ENCODE measurements at regions not wholly inside any gene's neighbourhood (a gene's known extent, or its start where the extent isn't known, plus 50 kb on each side); places are given as distances from the start of the nearest gene placed in this dataset.

GRCh38 chr13:79998381-79998880, 342.5 kb downstream of the SPRY2 start:
- Mint-ChIP-seq H3K27me3 (ENCODE audit: low read depth) (no peaks in the 10 kb centered on the region), H3K36me3 (ENCODE audit: insufficient read depth in 1 of 3, low read depth in 3 of 3) (no peaks in the 10 kb centered on the region), H3K4me1 (peaks cover 8 to 18% of the 10 kb centered on the region in 2 experiments), H3K9me3 (no peaks in the 10 kb centered on the region), H3K27ac (no peak overlapping the region), H3K4me3 (no peak overlapping the region)
- Histone ChIP-seq H3K27ac (ENCODE audit: insufficient read length, low read depth, low read length) (no peak overlapping the region), H3K14ac (ENCODE audit: insufficient read depth, low read length) (no peak overlapping the region), H2AFZ (ENCODE audit: low read length) (no peak overlapping the region), H3K18ac (ENCODE audit: insufficient read length, low read depth, low read length) (no peak overlapping the region), H3K4me2 (ENCODE audit: insufficient read depth, insufficient read length, low read length) (no peak overlapping the region), H2BK120ac (ENCODE audit: low read depth, low read length, poor library complexity, severe bottlenecking) (no peak overlapping the region), H3K4me1 (ENCODE audit: insufficient read depth, low read length) (no peaks in the 10 kb centered on the region), H3K79me1 (ENCODE audit: insufficient read depth, low read depth, low read length, poor library complexity, severe bottlenecking) (no peaks in the 10 kb centered on the region), H3K23me2 (ENCODE audit: insufficient read length, low read depth, low read length, poor library complexity, severe bottlenecking) (no peaks in the 10 kb centered on the region), H3T11ph (ENCODE audit: low read length) (no peak overlapping the region), H3K9me3 (ENCODE audit: control insufficient read depth, low read depth, low read length) (no peaks in the 10 kb centered on the region), H3K56ac (ENCODE audit: insufficient read length, low read depth, low read length) (no peak overlapping the region), H3K23ac (ENCODE audit: insufficient read length, low read depth, low read length) (no peak overlapping the region), H2AK5ac (ENCODE audit: insufficient read length, low read length) (no peak overlapping the region), H2BK20ac (ENCODE audit: low read depth, low read length, poor library complexity, severe bottlenecking) (no peak overlapping the region), H3K4ac (ENCODE audit: low read depth, low read length) (no peak overlapping the region), H4K91ac (ENCODE audit: insufficient read length, low read depth, low read length) (no peak overlapping the region), H4K8ac (replicated peaks; ENCODE audit: insufficient read length, low read depth, low read length) (no peak overlapping the region), H4K20me1 (ENCODE audit: control insufficient read depth, insufficient read depth, insufficient read length) (no peaks in the 10 kb centered on the region), H2BK12ac (ENCODE audit: insufficient read length, low read depth, low read length) (no peak overlapping the region), H3K27me3 (ENCODE audit: insufficient read depth, low read length) (no peaks in the 10 kb centered on the region), H3K9ac (ENCODE audit: extremely low read depth, insufficient read length, low read length) (no peak overlapping the region), H3K79me2 (ENCODE audit: insufficient read depth, low read length) (no peaks in the 10 kb centered on the region), H2BK5ac (ENCODE audit: insufficient read length, low read length) (no peak overlapping the region), H2BK15ac (ENCODE audit: low read depth, low read length) (no peak overlapping the region), H4K5ac (ENCODE audit: insufficient read length, low read depth, low read length) (no peak overlapping the region)
- no peak for DNase-seq
- TF ChIP-seq, protein P1, sequence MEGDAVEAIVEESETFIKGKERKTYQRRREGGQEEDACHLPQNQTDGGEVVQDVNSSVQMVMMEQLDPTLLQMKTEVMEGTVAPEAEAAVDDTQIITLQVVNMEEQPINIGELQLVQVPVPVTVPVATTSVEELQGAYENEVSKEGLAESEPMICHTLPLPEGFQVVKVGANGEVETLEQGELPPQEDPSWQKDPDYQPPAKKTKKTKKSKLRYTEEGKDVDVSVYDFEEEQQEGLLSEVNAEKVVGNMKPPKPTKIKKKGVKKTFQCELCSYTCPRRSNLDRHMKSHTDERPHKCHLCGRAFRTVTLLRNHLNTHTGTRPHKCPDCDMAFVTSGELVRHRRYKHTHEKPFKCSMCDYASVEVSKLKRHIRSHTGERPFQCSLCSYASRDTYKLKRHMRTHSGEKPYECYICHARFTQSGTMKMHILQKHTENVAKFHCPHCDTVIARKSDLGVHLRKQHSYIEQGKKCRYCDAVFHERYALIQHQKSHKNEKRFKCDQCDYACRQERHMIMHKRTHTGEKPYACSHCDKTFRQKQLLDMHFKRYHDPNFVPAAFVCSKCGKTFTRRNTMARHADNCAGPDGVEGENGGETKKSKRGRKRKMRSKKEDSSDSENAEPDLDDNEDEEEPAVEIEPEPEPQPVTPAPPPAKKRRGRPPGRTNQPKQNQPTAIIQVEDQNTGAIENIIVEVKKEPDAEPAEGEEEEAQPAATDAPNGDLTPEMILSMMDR (conservative IDR thresholded peaks at IDR 0.05) = no peak
- no CpG with 5 or more reads among the region's 4 CpGs for WGBS (ENCODE audit: extremely low coverage, insufficient read length, low lambda C conversion rate)
